Progenitor cell of endocrine pancreas (in vitro differentiated cells): ENCODE measurements at regions not wholly inside any gene's neighbourhood (a gene's known extent, or its start where the extent isn't known, plus 50 kb on each side); places are given as distances from the start of the nearest gene placed in this dataset.

ENCODE experiments used
- DNase-seq: peaks from one replicate; pipeline ENCODE4 v3.0.0; 2021; ENCODE audit warnings: low spot score; ENCODE audit not compliant: unreplicated experiment
- H3K27ac Mint-ChIP-seq: 2 replicates; pipeline ENCODE4 v1.8.0; 2021; ENCODE audit warnings: mild to moderate bottlenecking, moderate library complexity, mixed read lengths
- H3K27me3 Mint-ChIP-seq: 2 replicates; pipeline ENCODE4 v1.8.0; 2021; ENCODE audit warnings: mixed read lengths
- H3K36me3 Mint-ChIP-seq: 2 replicates; pipeline ENCODE4 v1.8.0; 2022; ENCODE audit warnings: mixed read lengths; ENCODE audit not compliant: insufficient read depth
- H3K4me1 Mint-ChIP-seq: 2 replicates; pipeline ENCODE4 v1.8.0; 2021; ENCODE audit warnings: low read depth, mixed read lengths
- H3K4me3 Mint-ChIP-seq: 2 replicates; pipeline ENCODE4 v1.8.0; 2021; ENCODE audit warnings: low read depth, mild to moderate bottlenecking, moderate library complexity, mixed read lengths
- H3K9me3 Mint-ChIP-seq: 2 replicates; pipeline ENCODE4 v1.8.0; 2021; ENCODE audit warnings: low read depth, mixed read lengths
- TF ChIP-seq, protein P1 (sequence below): fragments of 200-600 bp; sonication (generic); IDR thresholded peaks from one replicate; pipeline ENCODE4 v1.5.0; 2021; ENCODE audit warnings: antibody characterized with exemption, mild to moderate bottlenecking; ENCODE audit not compliant: unreplicated experiment

DNA sequence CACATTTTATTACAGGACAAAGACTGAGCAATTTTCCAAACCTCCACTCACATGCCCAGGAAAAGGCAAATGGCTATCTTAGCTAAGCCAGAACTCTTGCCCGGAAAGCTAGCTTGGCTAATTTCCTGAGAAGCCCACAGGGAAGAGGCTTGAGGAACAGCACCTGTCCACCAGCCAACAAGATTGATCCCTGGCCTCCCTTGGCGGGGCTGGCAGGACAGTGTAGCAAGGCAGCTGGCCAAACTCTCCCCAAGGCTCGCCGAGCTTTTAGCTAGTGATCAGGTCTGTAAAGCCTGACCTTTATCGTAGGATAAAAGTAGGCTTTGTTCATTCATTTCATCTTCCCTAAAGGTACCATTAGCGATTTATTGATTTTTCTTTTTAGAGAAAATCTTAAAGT is 101.4 kb downstream of the UQCRFS1 start:
- H3K27ac Mint-ChIP-seq = no peak overlapping the region
- no peaks in the 10 kb centered on the region for H3K4me1 Mint-ChIP-seq
- no peak overlapping the region for H3K4me3 Mint-ChIP-seq
- TF ChIP-seq, protein P1, sequence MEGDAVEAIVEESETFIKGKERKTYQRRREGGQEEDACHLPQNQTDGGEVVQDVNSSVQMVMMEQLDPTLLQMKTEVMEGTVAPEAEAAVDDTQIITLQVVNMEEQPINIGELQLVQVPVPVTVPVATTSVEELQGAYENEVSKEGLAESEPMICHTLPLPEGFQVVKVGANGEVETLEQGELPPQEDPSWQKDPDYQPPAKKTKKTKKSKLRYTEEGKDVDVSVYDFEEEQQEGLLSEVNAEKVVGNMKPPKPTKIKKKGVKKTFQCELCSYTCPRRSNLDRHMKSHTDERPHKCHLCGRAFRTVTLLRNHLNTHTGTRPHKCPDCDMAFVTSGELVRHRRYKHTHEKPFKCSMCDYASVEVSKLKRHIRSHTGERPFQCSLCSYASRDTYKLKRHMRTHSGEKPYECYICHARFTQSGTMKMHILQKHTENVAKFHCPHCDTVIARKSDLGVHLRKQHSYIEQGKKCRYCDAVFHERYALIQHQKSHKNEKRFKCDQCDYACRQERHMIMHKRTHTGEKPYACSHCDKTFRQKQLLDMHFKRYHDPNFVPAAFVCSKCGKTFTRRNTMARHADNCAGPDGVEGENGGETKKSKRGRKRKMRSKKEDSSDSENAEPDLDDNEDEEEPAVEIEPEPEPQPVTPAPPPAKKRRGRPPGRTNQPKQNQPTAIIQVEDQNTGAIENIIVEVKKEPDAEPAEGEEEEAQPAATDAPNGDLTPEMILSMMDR = no peak
- peaks cover 25% of the 10 kb centered on the region for H3K27me3 Mint-ChIP-seq
- H3K9me3 Mint-ChIP-seq = no peaks in the 10 kb centered on the region
- no peaks in the 10 kb centered on the region for H3K36me3 Mint-ChIP-seq
- no peak for DNase-seq

- peaks cover 29% of the 10 kb centered on the region for H3K27me3 Mint-ChIP-seq
- H3K27ac Mint-ChIP-seq = no peak overlapping the region
- TF ChIP-seq, protein P1 = no peak
- no peak for DNase-seq
- H3K9me3 Mint-ChIP-seq = no peaks in the 10 kb centered on the region
- no peaks in the 10 kb centered on the region for H3K36me3 Mint-ChIP-seq
- H3K4me1 Mint-ChIP-seq = no peaks in the 10 kb centered on the region
- H3K4me3 Mint-ChIP-seq = no peak overlapping the region
These were observed 105.1 kb downstream of the UQCRFS1 start for GRCh38 chr19:29107831-29108230.

- H3K4me1 Mint-ChIP-seq = no peaks in the 10 kb centered on the region
- no peaks in the 10 kb centered on the region for H3K9me3 Mint-ChIP-seq
- H3K27me3 Mint-ChIP-seq = peaks cover 22% of the 10 kb centered on the region
- DNase-seq = no peak
- H3K4me3 Mint-ChIP-seq = no peak overlapping the region
- TF ChIP-seq, protein P1 = no peak
- no peaks in the 10 kb centered on the region for H3K36me3 Mint-ChIP-seq
- no peak overlapping the region for H3K27ac Mint-ChIP-seq
These were observed 106.5 kb downstream of the UQCRFS1 start for GRCh38 chr19:29106346-29106885.

DNA sequence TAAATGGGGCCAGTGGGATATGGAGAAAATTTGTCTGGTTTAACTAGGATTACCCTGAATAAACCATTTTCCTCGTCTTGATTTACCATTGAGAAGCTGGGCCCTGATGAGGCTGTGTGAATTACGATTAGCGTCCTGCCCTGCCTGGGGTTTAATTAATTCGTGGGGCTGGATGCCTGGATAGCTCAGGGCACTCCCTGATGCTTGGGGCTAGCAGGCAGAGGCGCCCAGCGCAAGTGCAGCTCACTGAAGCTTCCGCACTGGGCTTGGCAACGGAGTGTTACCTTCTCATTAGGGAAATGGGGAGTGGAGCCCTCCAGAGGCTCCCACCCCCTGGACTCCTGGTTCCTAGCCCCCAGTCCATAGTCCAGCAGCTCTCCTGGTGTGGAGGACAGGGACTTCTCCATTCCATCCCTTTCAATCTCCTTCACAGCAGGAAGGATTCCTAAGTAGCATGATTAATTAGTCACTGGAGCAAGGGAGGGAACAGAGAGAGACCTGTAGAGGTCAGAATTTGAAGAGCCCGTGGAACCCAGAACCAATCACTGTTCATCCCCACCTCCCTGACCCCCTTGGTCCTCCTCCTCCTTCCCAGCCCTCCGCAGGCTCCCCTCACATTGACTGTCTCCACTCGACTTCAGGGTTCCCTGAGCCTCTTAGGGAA is 107.2 kb downstream of the UQCRFS1 start:
- TF ChIP-seq, protein P1 = no peak
- no peak for DNase-seq
- no peaks in the 10 kb centered on the region for H3K36me3 Mint-ChIP-seq
- peak overlapping the region; percentile 46 for H3K27ac Mint-ChIP-seq
- no peaks in the 10 kb centered on the region for H3K9me3 Mint-ChIP-seq
- no peak overlapping the region for H3K4me3 Mint-ChIP-seq
- no peaks in the 10 kb centered on the region for H3K4me1 Mint-ChIP-seq
- H3K27me3 Mint-ChIP-seq = peaks cover 22% of the 10 kb centered on the region

- Mint-ChIP-seq H3K27me3 (peaks cover 18% of the 10 kb centered on the region), H3K36me3 (no peaks in the 10 kb centered on the region), H3K9me3 (no peaks in the 10 kb centered on the region), H3K4me3 (no peak overlapping the region), H3K27ac (no peak overlapping the region), H3K4me1 (no peaks in the 10 kb centered on the region)
- TF ChIP-seq, protein P1 = no peak
- no peak for DNase-seq
These were observed 108.2 kb downstream of the UQCRFS1 start for GRCh38 chr19:29104605-29105241.
